GM18909 (cell line): ENCODE measurements at regions not wholly inside any gene's neighbourhood (a gene's known extent, or its start where the extent isn't known, plus 50 kb on each side); places are given as distances from the start of the nearest gene placed in this dataset.
"Not testable (repeated sequence)": the region's sequence is repeated elsewhere in the genome, so short reads cannot be mapped to it uniquely, and the experiment has no call there.

Source experiments
- ATAC-seq: cut with Tn5 transposase; IDR thresholded peaks from one replicate; pipeline ENCODE4 v1.9.1; 2021; ENCODE audit warnings: mild to moderate bottlenecking; ENCODE audit not compliant: unreplicated experiment, poor library complexity

GRCh38 chr13:61500176-61500575 lies 84.5 kb upstream of the PCDH20 start:
- ATAC-seq, result no peak

DNA sequence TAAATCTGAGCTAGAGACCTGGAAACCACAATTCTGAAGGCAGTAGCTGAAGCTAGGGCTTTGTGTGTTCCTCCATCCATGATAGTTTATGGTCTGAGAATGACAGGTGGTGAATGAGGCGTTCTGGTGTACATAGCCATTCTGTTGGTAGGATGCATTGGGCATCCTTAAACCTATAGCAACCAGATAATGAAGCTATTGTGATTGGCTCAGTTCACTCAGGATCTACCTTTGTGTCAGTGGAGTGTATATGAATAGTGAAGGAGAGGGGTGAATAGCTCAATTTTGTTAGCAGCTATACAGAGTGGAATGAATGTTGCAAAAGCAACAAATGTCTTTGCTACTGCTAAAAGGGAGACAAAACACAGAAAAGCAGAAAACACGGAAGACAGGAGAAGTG lies 80.0 kb upstream of the PCDH20 start:
- no peak for ATAC-seq

GRCh38 chr13:61493556-61493955 lies 77.9 kb upstream of the PCDH20 start:
- not testable (repeated sequence) for ATAC-seq

- ATAC-seq, result no peak
These were observed 70.8 kb upstream of the PCDH20 start for GRCh38 chr13:61486496-61486895.

DNA sequence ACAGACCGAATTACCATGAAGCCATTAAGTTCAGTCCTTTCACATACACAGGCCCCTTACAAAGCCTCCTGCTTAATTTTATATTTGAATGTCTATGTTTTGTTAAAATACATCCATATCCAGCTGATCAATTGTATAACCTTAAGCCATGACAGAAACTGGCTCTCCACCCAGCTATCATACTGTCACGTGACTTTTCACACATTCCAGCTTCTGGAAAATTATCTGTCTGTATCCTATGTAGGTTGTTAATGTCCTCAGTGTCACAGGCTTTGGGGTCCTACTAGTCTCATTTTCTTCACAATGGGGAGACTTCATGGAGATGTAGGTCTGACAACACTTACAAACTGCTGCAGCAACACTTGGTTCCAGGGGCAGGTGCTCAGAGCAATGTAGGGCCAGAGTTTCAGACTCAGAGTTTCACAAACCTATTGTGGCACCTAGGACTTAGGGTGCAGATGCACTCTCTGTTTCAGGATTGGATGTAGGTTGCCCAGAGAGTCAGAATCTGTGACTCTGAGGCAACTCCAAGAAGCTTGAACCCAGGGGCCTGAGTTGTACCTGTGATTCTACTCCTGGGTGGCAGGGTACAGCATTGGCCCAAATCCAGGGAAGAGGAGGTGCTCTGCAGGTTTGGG lies 69.6 kb upstream of the PCDH20 start:
- ATAC-seq, result no peak

DNA sequence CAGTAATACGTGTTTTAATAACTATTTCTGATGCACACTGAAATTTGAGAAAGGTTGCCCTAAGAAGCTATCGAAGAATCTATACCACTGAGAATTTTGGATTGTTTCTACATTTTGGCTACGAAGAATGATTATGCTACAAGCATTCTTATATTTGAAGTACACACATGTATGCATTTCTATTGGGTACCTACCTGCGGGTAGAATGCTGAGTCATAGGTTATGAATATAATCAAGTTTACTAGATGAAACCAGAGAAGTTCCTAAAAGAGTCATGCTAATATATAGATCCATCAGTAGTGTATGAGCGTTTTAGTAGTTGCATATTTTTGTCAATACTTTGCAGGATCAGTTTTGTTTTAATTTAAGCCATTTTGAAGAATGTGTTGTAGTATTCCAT lies 62.0 kb upstream of the PCDH20 start:
- ATAC-seq, result no peak

- no peak for ATAC-seq
These were observed 55.1 kb upstream of the PCDH20 start for GRCh38 chr13:61470786-61471185.

DNA sequence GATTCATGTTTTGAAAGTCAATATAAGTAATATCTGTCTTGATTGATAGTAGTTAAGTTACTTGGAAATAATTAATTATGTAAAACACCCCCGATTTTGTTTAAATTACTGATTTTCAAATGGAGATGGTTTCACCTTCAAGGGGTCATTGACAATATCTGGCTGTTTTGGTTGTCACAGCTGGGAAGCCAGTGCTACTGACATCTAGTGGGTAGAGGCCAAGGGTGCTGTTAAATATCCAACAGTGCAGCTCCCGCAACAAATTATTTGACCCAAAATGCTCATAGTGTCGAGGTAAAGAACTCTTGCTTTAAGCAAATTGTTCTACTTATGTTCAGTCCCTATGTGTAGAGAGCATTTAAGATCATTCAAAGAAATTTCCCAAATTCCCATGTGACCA lies 50.6 kb upstream of the PCDH20 start:
- no peak for ATAC-seq
